ENCODE measurements at regions not wholly inside any gene's neighbourhood (a gene's known extent, or its start where the extent isn't known, plus 50 kb on each side); places are given as distances from the start of the nearest gene placed in this dataset.

GRCh38 chr11:134592391-134592990 is 180.4 kb upstream of the B3GAT1 start (continued):
- TF ChIP-seq REST (IDR thresholded peaks at IDR 0.05; ENCODE audit: borderline replicate concordance): peak; percentile 35; the same call in 1 of the 2 replicates
- no peak for TF ChIP-seq REST (CRISPR knock-in tag; IDR thresholded peaks at IDR 0.05; ENCODE audit: low read depth)
- TF ChIP-seq CTCFL (IDR thresholded peaks at IDR 0.05; ENCODE audit: borderline replicate concordance, insufficient read depth, low read depth, low read length, poor library complexity, severe bottlenecking): peak; percentile 54
- peak in 1 of 2 experiments; percentile 58; a peak in 3 of 4 replicates for TF ChIP-seq RAD21 (CRISPR knock-in tag; conservative IDR thresholded peaks at IDR 0.05 in 1 of 2, IDR thresholded peaks at IDR 0.05 in 1 of 2)
- TF ChIP-seq ETV5 (CRISPR knock-in tag; IDR thresholded peaks at IDR 0.05; ENCODE audit: low read depth): no peak
- no peak for TF ChIP-seq HDAC6 (IDR thresholded peaks at IDR 0.05; ENCODE audit: low read depth, low read length)
